ENCODE measurements at regions not wholly inside any gene's neighbourhood (a gene's known extent, or its start where the extent isn't known, plus 50 kb on each side); places are given as distances from the start of the nearest gene placed in this dataset.

DNA sequence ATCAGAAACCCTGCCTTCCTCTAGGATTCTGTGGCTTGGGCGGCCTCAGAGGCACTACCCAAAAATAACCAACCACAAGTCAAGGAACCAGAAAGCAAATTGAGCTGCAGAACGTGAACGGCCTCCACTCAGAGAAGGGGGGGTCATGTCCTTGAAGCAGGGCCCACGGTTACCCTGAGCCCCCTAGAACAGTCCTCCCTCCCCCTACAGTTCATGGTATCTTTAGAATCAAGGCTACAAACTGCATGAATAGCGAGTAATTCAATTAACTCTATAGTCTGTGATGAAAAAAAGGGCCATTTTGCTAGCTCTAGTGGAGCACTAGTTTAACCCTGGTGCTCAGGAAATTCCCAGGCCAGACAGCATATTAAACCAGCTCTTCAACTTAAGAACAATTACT lies 79.0 kb upstream of the ZNF507 start:
- DNase-seq: no peak

DNA sequence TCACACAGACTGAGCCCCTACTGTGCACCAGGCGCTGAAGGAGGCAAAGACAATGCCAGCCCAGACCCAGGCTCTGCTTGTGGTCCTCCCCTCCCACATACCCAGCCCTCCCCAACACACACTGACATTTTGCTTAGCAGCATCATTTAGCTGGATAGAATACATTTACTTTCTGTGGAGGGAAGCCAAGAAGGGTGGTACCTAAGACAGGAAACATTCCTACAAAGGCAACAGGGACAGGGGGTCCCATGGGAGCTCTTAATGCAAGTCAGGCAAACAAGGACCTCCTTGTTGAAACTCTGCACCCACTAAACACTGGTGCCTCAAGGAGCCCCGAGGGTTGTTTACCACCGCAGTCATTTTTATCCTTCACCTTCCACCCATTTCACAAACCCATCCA lies 77.0 kb upstream of the ZNF507 start:
- DNase-seq: no peak

DNA sequence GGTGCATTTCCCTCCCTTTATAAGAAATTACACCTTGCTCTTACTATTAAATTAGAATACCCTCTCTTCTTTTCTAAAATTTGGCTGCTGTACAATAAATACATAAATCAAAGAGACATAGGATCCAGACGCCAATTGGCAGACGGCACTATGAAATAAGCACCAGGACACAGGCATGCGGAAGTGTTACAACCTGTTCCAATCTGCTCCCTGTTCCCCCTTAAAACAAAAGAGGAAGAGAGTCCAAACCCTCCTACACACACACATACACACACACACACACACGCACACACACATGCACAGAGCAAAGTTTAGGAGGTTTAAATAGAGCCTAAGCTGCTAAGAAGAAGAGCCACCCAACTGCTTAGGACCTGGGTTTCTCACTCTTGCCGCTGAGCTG lies 75.6 kb upstream of the ZNF507 start:
- no peak for DNase-seq

DNA sequence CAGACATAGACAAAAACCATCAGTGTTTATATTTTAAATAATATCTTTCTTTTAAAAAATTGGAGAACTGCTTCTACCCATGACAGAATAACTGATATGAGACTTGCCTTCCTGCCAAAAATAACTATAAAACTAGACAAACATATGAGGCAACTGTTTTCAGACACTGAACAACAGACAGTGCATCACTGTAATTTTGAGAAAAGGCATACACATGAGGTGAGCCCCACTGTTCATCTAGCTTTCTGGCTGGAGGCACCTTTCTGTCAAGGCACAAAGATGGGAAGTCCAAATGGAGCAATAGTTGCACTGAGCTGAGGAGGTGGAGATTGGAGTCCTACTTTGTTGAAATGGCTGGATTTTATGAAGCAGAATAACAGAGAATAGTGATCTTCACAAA lies 71.9 kb upstream of the ZNF507 start:
- no peak for DNase-seq

DNA sequence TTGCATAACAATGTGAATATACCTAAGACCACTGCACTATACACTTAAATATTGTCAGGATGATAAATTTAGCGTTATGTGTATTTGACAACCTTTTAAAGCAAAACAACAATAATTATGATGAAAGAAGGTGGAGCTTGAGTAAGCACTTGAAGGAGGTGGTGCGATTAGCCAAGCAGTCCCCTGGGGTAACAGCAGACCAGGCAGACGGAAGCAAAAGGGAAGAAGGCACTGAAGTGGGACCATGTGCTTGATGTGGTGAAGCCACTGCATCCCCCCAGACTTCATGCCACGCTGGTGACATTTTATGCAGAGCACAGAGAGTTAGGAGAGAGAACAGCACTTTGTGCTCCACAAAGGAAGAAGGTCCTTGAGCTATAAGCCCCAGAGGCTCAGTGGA lies 58.3 kb upstream of the ZNF507 start:
- DNase-seq: no peak

DNA sequence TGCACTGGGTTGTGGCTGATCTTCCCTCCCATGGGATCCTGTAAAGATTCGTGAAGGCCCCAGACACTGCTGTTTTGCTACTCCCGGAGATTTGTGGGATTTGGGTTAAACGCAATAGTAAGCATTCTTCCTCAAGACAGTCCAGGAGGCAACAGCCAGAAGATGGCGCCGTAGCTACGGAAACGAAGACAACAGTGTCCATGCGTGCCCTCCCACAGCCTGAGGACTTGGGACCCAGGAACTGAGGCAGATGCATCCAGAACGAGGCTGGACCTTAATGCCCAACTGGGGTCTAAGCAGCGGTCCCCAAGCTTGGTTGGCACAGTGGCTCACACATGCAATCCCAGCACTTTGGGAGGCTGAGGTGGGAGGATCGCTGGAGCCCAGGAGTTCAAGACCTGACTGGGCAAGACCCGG lies 57.6 kb upstream of the ZNF507 start:
- DNase-seq: peak; percentile 40

DNA sequence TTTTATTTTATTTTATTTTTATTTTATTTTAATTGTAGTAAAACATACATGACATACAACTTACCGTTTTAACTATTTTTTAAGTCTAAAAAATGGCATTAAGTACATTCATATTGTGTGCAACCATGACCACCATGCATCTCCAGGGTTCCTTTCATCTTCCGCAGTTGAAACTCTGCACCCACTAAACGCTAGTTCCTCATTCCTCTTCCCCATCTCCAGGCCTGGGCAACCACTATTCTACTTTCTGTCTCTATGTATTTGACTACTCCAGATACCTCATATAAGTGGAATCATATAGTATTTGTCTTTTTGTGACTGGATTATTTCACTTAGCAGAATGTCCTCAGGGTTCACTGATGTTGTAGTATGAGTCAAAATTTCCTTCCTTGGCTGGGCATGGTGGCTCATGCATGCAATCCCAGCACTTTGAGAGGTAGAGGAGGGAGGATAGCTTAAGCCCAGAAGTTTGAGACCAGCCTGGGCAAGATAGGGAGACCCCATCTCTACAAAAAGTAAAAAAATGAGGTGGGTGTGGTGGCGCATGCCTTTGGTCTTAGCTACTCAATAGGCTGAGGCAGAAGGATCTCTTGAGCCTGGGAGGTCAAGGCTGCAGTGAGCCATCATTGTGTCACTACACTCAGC lies 55.7 kb upstream of the ZNF507 start:
- DNase-seq: no peak

DNA sequence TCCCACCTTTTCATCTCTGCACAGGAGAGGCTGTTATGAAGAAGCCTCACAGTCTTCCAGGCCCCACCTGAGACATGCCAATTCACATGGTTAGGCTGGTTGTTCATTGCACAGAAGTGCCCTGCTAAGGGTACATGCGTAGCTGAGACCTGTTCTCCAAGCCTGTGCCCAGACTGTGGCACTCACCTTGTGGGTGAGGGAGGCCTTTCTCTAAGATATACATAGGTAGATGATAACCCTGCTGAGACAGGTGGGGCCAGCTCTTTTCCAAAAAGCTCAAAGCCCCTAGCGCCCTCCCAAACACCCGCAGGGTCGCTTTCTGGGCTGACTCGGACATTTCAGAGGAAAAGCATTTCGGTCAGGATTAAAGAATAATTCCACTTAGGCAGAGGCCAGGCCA lies 53.5 kb upstream of the ZNF507 start:
- DNase-seq: no peak

DNA sequence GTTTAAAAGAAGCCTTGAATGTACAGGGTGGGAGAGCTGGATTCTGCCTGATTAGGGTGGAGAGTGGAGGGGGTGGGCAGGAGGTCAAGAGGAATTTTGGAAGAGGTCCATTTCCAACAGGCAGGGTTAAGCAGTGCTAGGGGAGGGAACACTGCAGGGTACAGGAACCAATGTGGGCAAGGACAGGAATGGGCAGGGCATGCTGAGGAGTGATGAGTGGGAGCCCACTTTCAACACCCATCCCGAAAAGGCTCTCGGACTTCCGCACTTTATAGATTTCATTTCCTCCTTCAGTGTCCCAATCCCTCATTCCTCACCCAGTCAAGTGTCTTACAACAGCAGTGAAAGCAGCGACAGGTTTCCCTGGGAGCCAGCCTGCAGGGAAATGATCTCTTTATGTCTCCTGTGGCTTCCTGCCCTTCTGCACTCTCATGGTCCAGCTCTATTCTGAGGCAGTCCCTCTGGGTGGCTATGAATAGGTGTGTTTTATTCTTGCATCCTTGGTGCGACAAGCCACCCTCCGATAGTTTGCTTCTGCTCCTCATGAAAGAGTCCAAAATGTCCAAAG lies 50.5 kb upstream of the ZNF507 start:
- DNase-seq: no peak

Measured in stimulated activated CD4-positive, alpha-beta T cell treated with anti-CD3 and anti-CD28 coated beads, Interleukin-15, amount 100 ng/mL, for 24 hours (primary cell).